ENCODE measurements at regions not wholly inside any gene's neighbourhood (a gene's known extent, or its start where the extent isn't known, plus 50 kb on each side); places are given as distances from the start of the nearest gene placed in this dataset.
A peak's percentile ranks its signal among the peaks of the same experiment; 100 is the strongest.

DNA sequence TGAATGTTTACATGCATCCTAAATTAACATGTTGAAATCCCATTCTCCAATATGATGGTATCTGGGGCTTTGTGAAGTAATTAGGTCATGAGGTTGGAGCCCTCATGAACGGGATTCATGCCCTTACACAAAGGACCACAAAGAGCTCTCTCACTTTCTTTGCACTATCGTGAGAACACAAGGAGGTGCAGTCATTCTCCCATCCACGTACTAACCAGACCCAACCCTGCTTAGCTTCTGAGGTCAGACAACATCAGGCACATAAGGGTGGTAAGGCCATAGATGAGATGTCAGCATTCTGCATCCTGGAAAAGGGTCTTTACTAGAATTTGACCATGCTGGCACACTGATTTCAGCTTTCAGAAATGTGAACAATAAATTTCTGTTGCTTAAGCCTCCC, 1211.9 kb upstream of the MIR17HG start:
- Histone ChIP-seq H3K27ac (ENCODE audit: low read depth, low read length, poor library complexity, severe bottlenecking) (no peak overlapping the region), H3K27me3 (replicated peaks; ENCODE audit: insufficient read depth, low read depth, low read length, poor library complexity) (no peaks in the 10 kb centered on the region), H3K4me1 (ENCODE audit: insufficient read depth, low read length, poor library complexity, severe bottlenecking) (no peaks in the 10 kb centered on the region), H3K9me3 (ENCODE audit: low read depth, low read length, poor library complexity, severe bottlenecking) (no peaks in the 10 kb centered on the region), H3K36me3 (ENCODE audit: insufficient read depth, low read length, poor library complexity, severe bottlenecking) (no peaks in the 10 kb centered on the region), H3K4me3 (ENCODE audit: low read depth, low read length, poor library complexity, severe bottlenecking) (no peak overlapping the region)
- no peak for DNase-seq (ENCODE audit: low spot score)
- intact Hi-C loops (cut with micrococcal nuclease; ENCODE audit: unreplicated experiment): no loop called here
- no TSS peak for BruUV-seq (replicated peaks)
- ChIA-PET CTCF (no interaction called here), POLR2A (ENCODE audit: low non-redundant PET) (interaction anchor here (0.6 kb wide), 1 partner anchor 69 kb away, joined by 4 read pairs; no protein-coding TSS in a partner anchor)
- TF ChIP-seq, protein P1, sequence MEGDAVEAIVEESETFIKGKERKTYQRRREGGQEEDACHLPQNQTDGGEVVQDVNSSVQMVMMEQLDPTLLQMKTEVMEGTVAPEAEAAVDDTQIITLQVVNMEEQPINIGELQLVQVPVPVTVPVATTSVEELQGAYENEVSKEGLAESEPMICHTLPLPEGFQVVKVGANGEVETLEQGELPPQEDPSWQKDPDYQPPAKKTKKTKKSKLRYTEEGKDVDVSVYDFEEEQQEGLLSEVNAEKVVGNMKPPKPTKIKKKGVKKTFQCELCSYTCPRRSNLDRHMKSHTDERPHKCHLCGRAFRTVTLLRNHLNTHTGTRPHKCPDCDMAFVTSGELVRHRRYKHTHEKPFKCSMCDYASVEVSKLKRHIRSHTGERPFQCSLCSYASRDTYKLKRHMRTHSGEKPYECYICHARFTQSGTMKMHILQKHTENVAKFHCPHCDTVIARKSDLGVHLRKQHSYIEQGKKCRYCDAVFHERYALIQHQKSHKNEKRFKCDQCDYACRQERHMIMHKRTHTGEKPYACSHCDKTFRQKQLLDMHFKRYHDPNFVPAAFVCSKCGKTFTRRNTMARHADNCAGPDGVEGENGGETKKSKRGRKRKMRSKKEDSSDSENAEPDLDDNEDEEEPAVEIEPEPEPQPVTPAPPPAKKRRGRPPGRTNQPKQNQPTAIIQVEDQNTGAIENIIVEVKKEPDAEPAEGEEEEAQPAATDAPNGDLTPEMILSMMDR (conservative IDR thresholded peaks at IDR 0.05; ENCODE audit: low read depth, low read length): no peak
- no peak for TF ChIP-seq EZH2 (IDR thresholded peaks at IDR 0.05; ENCODE audit: borderline replicate concordance, low read depth, low read length, poor library complexity, severe bottlenecking)

DNA sequence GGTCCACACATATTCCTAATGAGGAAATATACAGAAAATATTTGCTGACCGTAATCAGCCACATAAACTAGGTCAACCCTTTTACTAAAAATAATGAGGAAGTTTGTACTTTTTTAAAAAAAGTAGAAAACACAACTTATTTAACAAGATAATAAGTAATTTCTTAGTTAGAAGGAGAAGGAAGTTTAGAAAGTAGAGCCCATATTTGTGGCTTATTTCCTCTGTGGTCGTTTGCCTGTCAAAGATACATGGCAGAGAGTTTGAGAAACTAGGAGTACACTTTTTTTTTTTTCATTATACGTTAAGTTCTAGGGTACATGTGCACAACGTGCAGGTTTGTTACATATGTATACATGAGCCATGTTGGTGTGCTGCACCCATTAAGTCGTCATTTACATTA, 1205.2 kb upstream of the MIR17HG start:
- no TSS peak for BruUV-seq (replicated peaks)
- Histone ChIP-seq H3K27ac (ENCODE audit: low read depth, low read length, poor library complexity, severe bottlenecking) (no peak overlapping the region), H3K4me1 (ENCODE audit: insufficient read depth, low read length, poor library complexity, severe bottlenecking) (no peaks in the 10 kb centered on the region), H3K27me3 (replicated peaks; ENCODE audit: insufficient read depth, low read depth, low read length, poor library complexity) (no peaks in the 10 kb centered on the region), H3K9me3 (ENCODE audit: low read depth, low read length, poor library complexity, severe bottlenecking) (no peaks in the 10 kb centered on the region), H3K4me3 (ENCODE audit: low read depth, low read length, poor library complexity, severe bottlenecking) (no peak overlapping the region), H3K36me3 (ENCODE audit: insufficient read depth, low read length, poor library complexity, severe bottlenecking) (no peaks in the 10 kb centered on the region)
- no peak for TF ChIP-seq EZH2 (IDR thresholded peaks at IDR 0.05; ENCODE audit: borderline replicate concordance, low read depth, low read length, poor library complexity, severe bottlenecking)
- TF ChIP-seq, protein P1 (conservative IDR thresholded peaks at IDR 0.05; ENCODE audit: low read depth, low read length): no peak
- no peak for DNase-seq (ENCODE audit: low spot score)
- ChIA-PET POLR2A (ENCODE audit: low non-redundant PET) (no interaction called here), CTCF (no interaction called here)
- intact Hi-C loops (cut with micrococcal nuclease; ENCODE audit: unreplicated experiment): no loop called here

DNA sequence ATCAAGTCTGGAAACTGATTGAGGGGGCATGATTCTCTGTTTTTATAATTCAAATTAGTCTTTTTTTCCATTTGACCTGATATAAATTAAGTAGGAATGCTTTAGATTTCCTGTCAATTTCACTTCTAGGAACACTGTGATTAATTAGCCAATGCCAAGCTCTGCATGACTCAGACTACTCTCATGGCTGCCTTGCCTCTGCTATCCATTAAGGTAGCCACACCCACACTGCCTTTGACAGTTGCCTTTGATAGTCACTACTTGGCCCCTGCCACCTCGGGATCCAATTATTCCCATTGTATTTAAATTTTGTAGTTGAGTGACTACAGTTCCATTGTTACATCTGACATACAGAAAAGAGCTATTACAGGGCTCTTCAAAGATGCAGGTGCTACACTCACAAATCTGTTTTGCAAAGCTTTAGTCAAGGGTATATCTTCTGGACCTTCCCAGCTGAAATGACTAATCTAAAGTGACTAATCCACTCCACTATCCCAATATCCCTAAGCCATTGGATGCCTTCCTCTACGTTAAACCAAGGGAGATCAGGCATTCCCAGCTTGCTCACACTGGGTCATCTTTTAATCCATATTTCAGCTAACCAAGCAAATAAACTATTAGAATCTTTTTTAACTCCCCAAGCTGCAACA, 1193.1 kb upstream of the MIR17HG start:
- no TSS peak for BruUV-seq (replicated peaks)
- POLR2A ChIA-PET (ENCODE audit: low non-redundant PET): no interaction called here
- intact Hi-C loops (cut with micrococcal nuclease; ENCODE audit: unreplicated experiment): no loop called here
- TF ChIP-seq, protein P1 (conservative IDR thresholded peaks at IDR 0.05; ENCODE audit: low read depth, low read length): no peak
- TF ChIP-seq EZH2 (IDR thresholded peaks at IDR 0.05; ENCODE audit: borderline replicate concordance, low read depth, low read length, poor library complexity, severe bottlenecking): no peak
- CTCF ChIA-PET: no interaction called here
- Histone ChIP-seq H3K9me3 (ENCODE audit: low read depth, low read length, poor library complexity, severe bottlenecking) (no peaks in the 10 kb centered on the region), H3K4me1 (ENCODE audit: insufficient read depth, low read length, poor library complexity, severe bottlenecking) (no peaks in the 10 kb centered on the region), H3K27ac (ENCODE audit: low read depth, low read length, poor library complexity, severe bottlenecking) (no peak overlapping the region), H3K27me3 (replicated peaks; ENCODE audit: insufficient read depth, low read depth, low read length, poor library complexity) (no peaks in the 10 kb centered on the region), H3K4me3 (ENCODE audit: low read depth, low read length, poor library complexity, severe bottlenecking) (no peak overlapping the region), H3K36me3 (ENCODE audit: insufficient read depth, low read length, poor library complexity, severe bottlenecking) (no peaks in the 10 kb centered on the region)
- DNase-seq (ENCODE audit: low spot score): peak; percentile 6

All from A673 (cell line).